ENCODE measurements at regions not wholly inside any gene's neighbourhood (a gene's known extent, or its start where the extent isn't known, plus 50 kb on each side); places are given as distances from the start of the nearest gene placed in this dataset.

GRCh38 chr20:57811374-57812020 is 101.7 kb upstream of the PMEPA1 start:
- no peak for TF ChIP-seq REST (IDR thresholded peaks at IDR 0.05; ENCODE audit: insufficient read depth in 1 of 2, low read depth in 2 of 2, low read length in 2 of 2)
- TF ChIP-seq SIN3A (IDR thresholded peaks at IDR 0.05; ENCODE audit: borderline replicate concordance, insufficient read depth, low read length), result no peak
- TF ChIP-seq FOXP2 (optimal IDR thresholded peaks at IDR 0.05; ENCODE audit: borderline replicate concordance, extremely low read depth, extremely low read length, insufficient read depth), result no peak
- no peak for TF ChIP-seq TAF1 (IDR thresholded peaks at IDR 0.05; ENCODE audit: borderline replicate concordance, insufficient read depth, low read length)
- no peak for TF ChIP-seq POLR2AphosphoS5 (IDR thresholded peaks at IDR 0.05; ENCODE audit: low read depth, low read length)

- TF ChIP-seq REST (IDR thresholded peaks at IDR 0.05; ENCODE audit: insufficient read depth in 1 of 2, low read depth in 2 of 2, low read length in 2 of 2), result no peak
- TF ChIP-seq POLR2AphosphoS5 (IDR thresholded peaks at IDR 0.05; ENCODE audit: low read depth, low read length), result no peak
- TF ChIP-seq TAF1 (IDR thresholded peaks at IDR 0.05; ENCODE audit: borderline replicate concordance, insufficient read depth, low read length), result no peak
- TF ChIP-seq SIN3A (IDR thresholded peaks at IDR 0.05; ENCODE audit: borderline replicate concordance, insufficient read depth, low read length), result no peak
- TF ChIP-seq FOXP2 (optimal IDR thresholded peaks at IDR 0.05; ENCODE audit: borderline replicate concordance, extremely low read depth, extremely low read length, insufficient read depth), result no peak
These were observed 100.9 kb upstream of the PMEPA1 start for GRCh38 chr20:57810511-57811373.

DNA sequence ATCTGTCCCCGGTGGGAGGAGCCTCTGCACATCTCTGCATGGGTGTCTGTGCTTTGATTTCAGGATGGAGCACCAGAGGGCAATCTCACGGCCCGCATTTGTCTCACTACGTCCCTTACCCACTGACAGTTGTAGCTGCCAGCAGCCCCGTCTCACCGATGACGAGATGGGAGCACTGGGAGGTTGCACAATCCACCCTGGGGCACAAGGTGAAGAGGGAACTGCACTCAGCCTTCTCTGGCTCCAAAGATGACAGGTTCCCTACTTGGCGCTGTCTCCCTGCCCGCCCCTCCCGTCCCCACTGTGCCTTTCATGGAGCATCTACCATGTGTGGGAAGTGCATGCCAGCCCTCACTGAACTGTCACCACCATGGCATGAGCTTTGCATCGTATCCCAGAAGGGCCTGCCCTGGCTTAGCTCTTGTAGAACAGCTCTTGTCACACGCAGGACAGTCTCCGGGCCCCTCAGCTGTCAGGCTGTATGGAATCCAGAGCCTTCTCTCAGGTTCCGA is 99.9 kb upstream of the PMEPA1 start:
- TF ChIP-seq SIN3A (IDR thresholded peaks at IDR 0.05; ENCODE audit: borderline replicate concordance, insufficient read depth, low read length) (no peak), REST (IDR thresholded peaks at IDR 0.05; ENCODE audit: insufficient read depth in 1 of 2, low read depth in 2 of 2, low read length in 2 of 2) (no peak), TAF1 (IDR thresholded peaks at IDR 0.05; ENCODE audit: borderline replicate concordance, insufficient read depth, low read length) (no peak), FOXP2 (optimal IDR thresholded peaks at IDR 0.05; ENCODE audit: borderline replicate concordance, extremely low read depth, extremely low read length, insufficient read depth) (no peak), POLR2AphosphoS5 (IDR thresholded peaks at IDR 0.05; ENCODE audit: low read depth, low read length) (no peak)

DNA sequence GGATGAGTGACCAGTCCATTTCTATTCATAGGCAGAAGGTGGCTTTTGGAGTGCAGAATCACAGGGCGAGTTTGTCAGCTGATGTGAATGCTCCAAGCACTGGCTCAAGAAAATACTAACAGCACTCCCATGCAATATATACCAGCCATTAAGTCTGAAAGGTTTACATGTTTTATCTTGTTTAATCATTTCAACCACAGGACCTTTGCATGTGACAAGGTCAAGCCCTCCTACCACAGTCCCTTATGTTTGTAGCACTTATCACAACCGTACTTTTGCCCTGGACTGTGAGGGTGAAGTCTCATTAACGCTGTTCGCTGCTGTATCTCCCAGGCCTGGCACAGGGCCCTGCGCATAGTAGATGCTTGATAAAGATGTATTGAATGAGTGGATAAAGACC is 99.3 kb upstream of the PMEPA1 start:
- TF ChIP-seq FOXP2 (optimal IDR thresholded peaks at IDR 0.05; ENCODE audit: borderline replicate concordance, extremely low read depth, extremely low read length, insufficient read depth) (no peak), REST (IDR thresholded peaks at IDR 0.05; ENCODE audit: insufficient read depth in 1 of 2, low read depth in 2 of 2, low read length in 2 of 2) (no peak), SIN3A (IDR thresholded peaks at IDR 0.05; ENCODE audit: borderline replicate concordance, insufficient read depth, low read length) (no peak), POLR2AphosphoS5 (IDR thresholded peaks at IDR 0.05; ENCODE audit: low read depth, low read length) (no peak), TAF1 (IDR thresholded peaks at IDR 0.05; ENCODE audit: borderline replicate concordance, insufficient read depth, low read length) (no peak)
